WERI-Rb-1 (cell line): ENCODE measurements at regions not wholly inside any gene's neighbourhood (a gene's known extent, or its start where the extent isn't known, plus 50 kb on each side); places are given as distances from the start of the nearest gene placed in this dataset.

Experiments used
- DNase-seq: peaks from one replicate; pipeline ENCODE4 v3.0.0-alpha.2; 2020
- H3K27ac ChIP-seq: fragments of 250-450 bp; sonication (Bioruptor Pico); 2 replicates; pipeline ENCODE4 v1.5.1; 2020; ENCODE audit warnings: mild to moderate bottlenecking, moderate library complexity
- H3K27me3 ChIP-seq: fragments of 250-450 bp; sonication (Bioruptor Pico); 2 replicates; pipeline ENCODE4 v1.5.1; 2021; ENCODE audit warnings: mild to moderate bottlenecking, low read depth, moderate library complexity; ENCODE audit not compliant: insufficient read depth, severe bottlenecking
- H3K36me3 ChIP-seq: fragments of 250-450 bp; sonication (Bioruptor Pico); 2 replicates; pipeline ENCODE4 v1.5.1; 2020; ENCODE audit warnings: mild to moderate bottlenecking, moderate library complexity
- H3K4me3 ChIP-seq: 2 replicates; pipeline ENCODE4 v1.5.1; 2011; ENCODE audit warnings: low read depth, mild to moderate bottlenecking, control low read depth, low read length
- H3K9me3 ChIP-seq: fragments of 250-450 bp; sonication (Bioruptor Pico); 2 replicates; pipeline ENCODE4 v1.5.1; 2021; ENCODE audit warnings: mild to moderate bottlenecking, moderate library complexity; ENCODE audit not compliant: severe bottlenecking
- TF ChIP-seq, protein P1 (sequence below): IDR thresholded peaks from 2 replicates; pipeline ENCODE4 v1.5.1; 2011; ENCODE audit warnings: low read depth, mild to moderate bottlenecking, control low read depth, inconsistent platforms, low read length

DNA sequence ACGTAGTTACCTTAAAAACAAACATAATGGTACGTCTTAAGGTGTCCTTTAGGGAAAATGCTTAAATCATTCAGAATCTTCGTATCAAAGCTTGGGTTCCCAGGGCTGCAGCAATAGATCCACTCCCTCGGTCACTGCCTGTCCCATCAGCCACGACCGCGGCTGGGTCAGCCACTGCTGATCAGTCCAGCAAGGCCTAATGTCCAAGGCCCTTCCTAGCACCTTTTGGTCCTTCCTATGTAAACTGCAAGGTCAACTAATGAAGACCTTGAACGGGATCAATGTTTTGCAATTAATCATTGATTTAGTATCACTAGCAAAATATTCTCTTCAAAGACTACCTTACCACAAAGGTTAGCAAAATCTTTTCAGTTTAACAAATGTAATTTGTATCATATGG is 122.2 kb upstream of the IGF1R start:
- Histone ChIP-seq H3K27ac (no peak overlapping the region), H3K4me3 (no peak overlapping the region), H3K36me3 (no peaks in the 10 kb centered on the region), H3K9me3 (no peaks in the 10 kb centered on the region), H3K27me3 (peaks cover 70% of the 10 kb centered on the region)
- TF ChIP-seq, protein P1, sequence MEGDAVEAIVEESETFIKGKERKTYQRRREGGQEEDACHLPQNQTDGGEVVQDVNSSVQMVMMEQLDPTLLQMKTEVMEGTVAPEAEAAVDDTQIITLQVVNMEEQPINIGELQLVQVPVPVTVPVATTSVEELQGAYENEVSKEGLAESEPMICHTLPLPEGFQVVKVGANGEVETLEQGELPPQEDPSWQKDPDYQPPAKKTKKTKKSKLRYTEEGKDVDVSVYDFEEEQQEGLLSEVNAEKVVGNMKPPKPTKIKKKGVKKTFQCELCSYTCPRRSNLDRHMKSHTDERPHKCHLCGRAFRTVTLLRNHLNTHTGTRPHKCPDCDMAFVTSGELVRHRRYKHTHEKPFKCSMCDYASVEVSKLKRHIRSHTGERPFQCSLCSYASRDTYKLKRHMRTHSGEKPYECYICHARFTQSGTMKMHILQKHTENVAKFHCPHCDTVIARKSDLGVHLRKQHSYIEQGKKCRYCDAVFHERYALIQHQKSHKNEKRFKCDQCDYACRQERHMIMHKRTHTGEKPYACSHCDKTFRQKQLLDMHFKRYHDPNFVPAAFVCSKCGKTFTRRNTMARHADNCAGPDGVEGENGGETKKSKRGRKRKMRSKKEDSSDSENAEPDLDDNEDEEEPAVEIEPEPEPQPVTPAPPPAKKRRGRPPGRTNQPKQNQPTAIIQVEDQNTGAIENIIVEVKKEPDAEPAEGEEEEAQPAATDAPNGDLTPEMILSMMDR: no peak
- DNase-seq: no peak

DNA sequence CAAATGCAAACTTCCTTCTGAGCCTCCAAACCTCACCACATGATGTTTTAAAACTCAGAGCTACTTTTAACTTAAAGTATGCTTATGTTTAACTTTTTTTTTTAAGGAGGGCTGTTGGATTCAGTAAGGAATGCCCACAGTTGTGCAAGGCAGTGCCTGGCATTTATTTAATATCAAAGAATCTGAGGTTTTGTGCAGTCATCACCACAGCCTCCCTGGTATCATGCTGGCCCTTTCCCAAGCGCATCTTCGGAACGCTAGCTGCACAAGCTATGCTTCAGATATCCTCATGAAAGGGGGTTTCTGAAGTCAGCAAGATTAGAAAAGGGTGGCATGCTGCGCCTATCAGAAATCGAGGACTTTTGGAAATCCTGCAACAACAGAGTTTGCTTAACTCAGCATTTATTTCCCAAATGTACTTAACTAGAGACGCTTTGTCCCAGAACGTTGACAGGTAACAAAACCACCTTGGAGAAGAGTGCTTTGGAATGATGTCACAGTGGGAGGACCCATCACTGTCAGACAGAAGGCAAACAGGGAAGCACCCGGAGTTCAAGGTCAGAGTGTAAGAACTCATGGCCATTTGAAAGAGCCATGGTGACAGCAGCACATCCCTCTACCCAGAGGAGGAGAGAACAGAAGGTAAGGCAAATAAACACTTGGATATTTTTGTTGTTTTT is 120.2 kb upstream of the IGF1R start:
- TF ChIP-seq, protein P1: no peak
- Histone ChIP-seq H3K27me3 (peaks cover 83% of the 10 kb centered on the region), H3K27ac (no peak overlapping the region), H3K4me3 (no peak overlapping the region), H3K36me3 (no peaks in the 10 kb centered on the region), H3K9me3 (no peaks in the 10 kb centered on the region)
- no peak for DNase-seq

DNA sequence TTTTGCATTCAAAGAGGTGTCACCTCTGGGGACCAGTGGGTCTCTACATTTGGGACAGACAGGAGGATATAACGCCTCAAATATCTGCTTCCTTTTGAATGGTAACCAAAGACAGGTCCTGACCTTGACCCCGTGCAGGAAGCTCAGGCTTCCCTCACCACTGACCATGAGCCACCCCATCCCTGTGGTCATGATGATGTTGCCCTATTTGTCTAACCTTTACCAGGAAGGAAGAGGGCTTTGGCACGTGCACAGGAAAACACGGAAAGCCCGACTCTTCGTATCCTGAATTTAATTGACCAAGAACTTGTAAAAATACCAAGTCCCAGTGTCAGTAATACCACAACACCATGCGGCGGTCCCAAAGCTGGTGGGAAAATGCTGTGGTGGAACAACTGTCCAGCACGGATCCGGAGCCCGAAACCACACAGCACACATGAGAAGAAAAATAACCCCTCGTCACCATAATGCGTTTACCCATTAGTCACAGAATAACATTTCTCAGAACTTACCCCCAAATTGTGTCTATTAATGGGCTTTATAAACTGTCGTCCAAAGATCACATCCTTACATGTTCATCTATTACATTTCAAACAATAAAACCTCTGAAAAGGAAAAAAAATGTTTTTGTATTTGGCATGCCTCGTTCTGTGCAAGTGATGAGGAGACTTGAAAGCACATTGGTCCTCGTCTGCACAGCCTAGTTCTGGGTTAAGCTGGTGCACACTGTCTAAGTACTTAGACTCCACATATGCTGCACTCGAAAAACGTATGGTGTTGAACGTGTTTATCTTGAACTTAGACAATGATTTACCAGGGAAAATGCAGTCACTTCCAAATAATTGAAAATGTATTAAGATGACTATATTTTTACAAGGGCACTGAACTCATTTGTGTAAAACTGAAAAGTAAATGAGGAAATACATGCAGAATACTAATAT is 118.9 kb upstream of the IGF1R start:
- Histone ChIP-seq H3K27ac (no peak overlapping the region), H3K27me3 (peaks cover 80% of the 10 kb centered on the region), H3K4me3 (no peak overlapping the region), H3K9me3 (no peaks in the 10 kb centered on the region), H3K36me3 (no peaks in the 10 kb centered on the region)
- TF ChIP-seq, protein P1: no peak
- DNase-seq: no peak

DNA sequence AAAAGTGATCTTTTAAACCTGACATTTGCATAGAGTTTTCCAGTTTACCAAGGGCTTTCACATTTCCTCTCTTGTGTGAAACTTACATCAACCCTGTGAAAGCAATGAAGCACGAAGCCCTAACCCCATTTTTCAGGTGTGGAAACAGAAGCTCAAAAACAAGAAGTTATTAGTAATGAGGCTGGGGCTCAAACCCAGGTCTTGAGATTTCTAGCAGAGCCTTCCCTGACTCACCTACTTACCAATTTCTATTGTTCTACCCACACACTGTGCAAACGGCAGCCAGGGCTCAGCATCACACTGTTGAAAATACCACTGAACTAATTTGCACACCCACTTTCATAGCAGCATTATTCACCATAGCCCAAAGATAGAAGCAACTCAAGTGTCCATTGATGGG is 117.8 kb upstream of the IGF1R start:
- no peak for DNase-seq
- TF ChIP-seq, protein P1: no peak
- Histone ChIP-seq H3K27me3 (peaks cover 83% of the 10 kb centered on the region), H3K9me3 (no peaks in the 10 kb centered on the region), H3K4me3 (no peak overlapping the region), H3K36me3 (no peaks in the 10 kb centered on the region), H3K27ac (no peak overlapping the region)

DNA sequence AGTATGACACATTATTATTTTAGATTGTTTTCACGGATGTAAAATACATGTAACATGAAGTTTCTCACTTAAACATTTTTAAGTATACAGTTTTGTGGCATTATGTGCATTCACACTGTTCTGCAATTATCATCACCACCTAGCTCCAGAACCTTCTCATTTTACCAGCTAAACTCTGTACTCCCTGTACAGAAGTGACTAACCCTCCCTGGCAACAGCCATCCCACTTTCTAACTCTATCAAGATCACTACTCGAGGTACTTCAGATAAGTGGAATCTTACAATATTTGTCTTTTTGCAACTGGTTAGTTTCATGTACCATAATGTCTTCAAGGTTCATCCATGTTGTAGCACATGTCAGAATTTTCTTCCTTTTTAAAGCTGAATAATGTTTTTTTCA is 116.3 kb upstream of the IGF1R start:
- H3K36me3 ChIP-seq: no peaks in the 10 kb centered on the region
- no peak overlapping the region for H3K4me3 ChIP-seq
- H3K27me3 ChIP-seq: peaks cover 85% of the 10 kb centered on the region
- TF ChIP-seq, protein P1: no peak
- H3K27ac ChIP-seq: no peak overlapping the region
- H3K9me3 ChIP-seq: no peaks in the 10 kb centered on the region
- no peak for DNase-seq
